ENCODE measurements at regions not wholly inside any gene's neighbourhood (a gene's known extent, or its start where the extent isn't known, plus 50 kb on each side); places are given as distances from the start of the nearest gene placed in this dataset.
"Not testable (repeated sequence)": the region's sequence is repeated elsewhere in the genome, so short reads cannot be mapped to it uniquely, and the experiment has no call there.

DNA sequence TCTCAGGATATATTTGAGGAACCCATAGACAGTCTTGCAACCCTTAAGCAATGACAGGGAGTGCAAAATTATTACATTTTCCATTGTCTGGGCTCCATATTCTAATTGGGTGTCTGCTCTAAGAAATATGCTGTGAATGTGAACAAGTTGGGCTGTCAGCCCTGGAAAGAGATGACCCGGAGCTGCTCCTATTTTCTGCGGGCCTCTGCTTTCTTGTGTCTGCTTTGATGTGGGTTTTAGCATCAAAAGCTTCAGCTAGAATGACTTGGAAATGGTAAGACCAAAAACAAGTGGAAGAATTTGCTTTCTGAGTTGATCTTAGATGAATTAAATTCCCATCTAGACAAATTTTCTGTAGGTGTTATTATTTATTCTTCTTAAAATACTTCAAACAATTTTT lies 343.6 kb upstream of the IGFBP3 start:
- Histone ChIP-seq H3K27me3 (ENCODE audit: insufficient read depth, low read length, poor library complexity, severe bottlenecking) (no peaks in the 10 kb centered on the region), H2AFZ (ENCODE audit: low read length) (no peak overlapping the region), H3K4me1 (ENCODE audit: insufficient read depth, low read length, poor library complexity, severe bottlenecking) (no peaks in the 10 kb centered on the region), H3K9me2 (replicated peaks; ENCODE audit: low read depth, low read length) (no peaks in the 10 kb centered on the region), H4K20me1 (ENCODE audit: insufficient read depth, low read length, poor library complexity, severe bottlenecking) (no peaks in the 10 kb centered on the region), H3K79me2 (ENCODE audit: insufficient read depth, low read length) (no peaks in the 10 kb centered on the region), H3K4me2 (ENCODE audit: low read depth, low read length, poor library complexity, severe bottlenecking) (no peak overlapping the region), H3K9ac (ENCODE audit: low read depth, low read length, poor library complexity, severe bottlenecking) (no peak overlapping the region), H3K4me3 (ENCODE audit: low read length, poor library complexity, severe bottlenecking) (no peak overlapping the region), H3F3A (ENCODE audit: low read depth) (no peaks in the 10 kb centered on the region), H3K36me3 (ENCODE audit: insufficient read depth, low read length) (no peaks in the 10 kb centered on the region), H3K9me3 (ENCODE audit: insufficient read depth, low read depth, low read length) (no peaks in the 10 kb centered on the region; the same call in 1 of the 2 replicates)
- TF ChIP-seq EZH2phosphoT487 (IDR thresholded peaks at IDR 0.05; ENCODE audit: borderline replicate concordance) (no peak), CTCF (conservative IDR thresholded peaks at IDR 0.05; ENCODE audit: low read length) (no peak)

DNA sequence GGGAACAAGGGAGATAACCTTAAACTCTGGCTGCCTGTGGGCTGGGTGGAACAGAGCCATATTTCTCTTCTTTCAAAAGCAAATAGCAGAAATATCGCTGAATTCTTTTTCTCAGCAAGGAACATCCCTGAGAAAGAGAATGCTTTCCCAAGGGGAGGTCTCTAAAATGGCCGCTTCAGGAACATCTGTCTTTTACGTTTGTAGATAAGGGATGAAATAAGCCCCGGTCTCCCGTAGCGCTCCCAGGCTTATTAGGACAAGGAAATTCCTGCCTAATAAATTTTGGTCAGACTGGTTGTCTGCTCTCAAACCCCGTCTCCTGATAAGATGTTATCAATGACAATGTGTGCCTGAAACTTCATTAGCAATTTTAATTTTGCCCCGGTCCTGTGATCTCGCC lies 340.6 kb upstream of the IGFBP3 start:
- not testable (repeated sequence) for H3K9ac ChIP-seq (ENCODE audit: low read depth, low read length, poor library complexity, severe bottlenecking); H3K79me2 ChIP-seq (ENCODE audit: insufficient read depth, low read length); H3K4me3 ChIP-seq (ENCODE audit: low read length, poor library complexity, severe bottlenecking); H3K9me3 ChIP-seq (ENCODE audit: insufficient read depth, low read depth, low read length); H4K20me1 ChIP-seq (ENCODE audit: insufficient read depth, low read length, poor library complexity, severe bottlenecking); H3K9me2 ChIP-seq (replicated peaks; ENCODE audit: low read depth, low read length); H3K4me2 ChIP-seq (ENCODE audit: low read depth, low read length, poor library complexity, severe bottlenecking); H2AFZ ChIP-seq (ENCODE audit: low read length); H3K4me1 ChIP-seq (ENCODE audit: insufficient read depth, low read length, poor library complexity, severe bottlenecking); H3K36me3 ChIP-seq (ENCODE audit: insufficient read depth, low read length); H3F3A ChIP-seq (ENCODE audit: low read depth); H3K27me3 ChIP-seq (ENCODE audit: insufficient read depth, low read length, poor library complexity, severe bottlenecking)

- Histone ChIP-seq H3K27me3 (ENCODE audit: insufficient read depth, low read length, poor library complexity, severe bottlenecking) (no peaks in the 10 kb centered on the region), H3K4me2 (ENCODE audit: low read depth, low read length, poor library complexity, severe bottlenecking) (no peak overlapping the region), H3K9me3 (ENCODE audit: insufficient read depth, low read depth, low read length) (no peaks in the 10 kb centered on the region; the same call in 1 of the 2 replicates), H3F3A (ENCODE audit: low read depth) (no peaks in the 10 kb centered on the region), H3K36me3 (ENCODE audit: insufficient read depth, low read length) (no peaks in the 10 kb centered on the region), H3K79me2 (ENCODE audit: insufficient read depth, low read length) (no peaks in the 10 kb centered on the region), H3K9me2 (replicated peaks; ENCODE audit: low read depth, low read length) (no peaks in the 10 kb centered on the region), H4K20me1 (ENCODE audit: insufficient read depth, low read length, poor library complexity, severe bottlenecking) (no peaks in the 10 kb centered on the region), H3K9ac (ENCODE audit: low read depth, low read length, poor library complexity, severe bottlenecking) (no peak overlapping the region), H2AFZ (ENCODE audit: low read length) (no peak overlapping the region), H3K4me1 (ENCODE audit: insufficient read depth, low read length, poor library complexity, severe bottlenecking) (no peaks in the 10 kb centered on the region), H3K4me3 (ENCODE audit: low read length, poor library complexity, severe bottlenecking) (no peak overlapping the region)
- no peak for TF ChIP-seq EZH2phosphoT487 (IDR thresholded peaks at IDR 0.05; ENCODE audit: borderline replicate concordance)
- TF ChIP-seq CTCF (conservative IDR thresholded peaks at IDR 0.05; ENCODE audit: low read length) = no peak
Observed at GRCh38 chr7:46259947-46260346, 338.9 kb upstream of the IGFBP3 start.

DNA sequence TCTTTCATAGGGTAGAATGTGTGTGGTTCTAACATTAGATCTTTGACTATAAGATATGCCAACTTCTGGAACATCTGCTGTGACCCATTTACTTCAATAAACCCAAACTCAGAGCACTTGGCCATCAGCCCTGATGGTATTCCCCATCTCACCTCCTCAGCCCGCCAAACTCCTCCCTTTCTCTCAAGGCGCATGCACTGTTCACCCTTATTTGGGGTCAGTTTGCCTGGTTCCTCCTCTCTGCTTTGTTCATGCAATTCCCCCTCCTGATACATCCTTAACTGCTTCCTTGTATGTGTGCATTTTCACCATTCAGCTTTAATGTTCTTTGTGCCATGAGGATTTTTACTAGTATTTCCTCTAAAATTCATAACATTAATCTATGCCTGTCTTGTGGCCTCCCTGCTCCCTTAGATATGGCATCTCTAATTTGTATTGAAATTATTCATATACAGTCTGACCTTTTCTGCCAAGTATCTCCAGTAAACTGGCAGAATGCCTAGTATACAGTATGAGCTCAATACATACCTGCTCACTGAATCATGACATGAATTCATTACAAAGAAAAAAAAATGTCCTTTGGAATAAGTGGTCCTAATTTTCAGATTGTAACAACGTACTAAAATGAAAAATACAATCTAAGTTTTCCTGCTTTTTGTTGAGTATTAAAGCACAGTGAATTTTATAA lies 336.8 kb upstream of the IGFBP3 start:
- TF ChIP-seq EZH2phosphoT487 (IDR thresholded peaks at IDR 0.05; ENCODE audit: borderline replicate concordance) = no peak
- no peak for TF ChIP-seq CTCF (conservative IDR thresholded peaks at IDR 0.05; ENCODE audit: low read length)
- Histone ChIP-seq H3K9me2 (replicated peaks; ENCODE audit: low read depth, low read length) (no peaks in the 10 kb centered on the region), H2AFZ (ENCODE audit: low read length) (no peak overlapping the region)

More for the DNA sequence above, 336.8 kb upstream of the IGFBP3 start:
- H3K9ac ChIP-seq (ENCODE audit: low read depth, low read length, poor library complexity, severe bottlenecking) = no peak overlapping the region
- H3F3A ChIP-seq (ENCODE audit: low read depth) = no peaks in the 10 kb centered on the region
- no peak overlapping the region for H3K4me3 ChIP-seq (ENCODE audit: low read length, poor library complexity, severe bottlenecking)
- H3K4me2 ChIP-seq (ENCODE audit: low read depth, low read length, poor library complexity, severe bottlenecking) = no peak overlapping the region
- no peaks in the 10 kb centered on the region for H3K9me3 ChIP-seq (ENCODE audit: insufficient read depth, low read depth, low read length)
- H3K27me3 ChIP-seq (ENCODE audit: insufficient read depth, low read length, poor library complexity, severe bottlenecking) = no peaks in the 10 kb centered on the region
- H4K20me1 ChIP-seq (ENCODE audit: insufficient read depth, low read length, poor library complexity, severe bottlenecking) = no peaks in the 10 kb centered on the region
- H3K79me2 ChIP-seq (ENCODE audit: insufficient read depth, low read length) = no peaks in the 10 kb centered on the region
- no peaks in the 10 kb centered on the region for H3K4me1 ChIP-seq (ENCODE audit: insufficient read depth, low read length, poor library complexity, severe bottlenecking)
- H3K36me3 ChIP-seq (ENCODE audit: insufficient read depth, low read length) = no peaks in the 10 kb centered on the region
